GM12864 (cell line): ENCODE measurements at regions not wholly inside any gene's neighbourhood (a gene's known extent, or its start where the extent isn't known, plus 50 kb on each side); places are given as distances from the start of the nearest gene placed in this dataset.

ENCODE experiments used
- DNase-seq: peaks from one replicate; pipeline ENCODE4 v3.0.0-alpha.2; 2011; ENCODE audit warnings: low read depth
- H3K4me3 ChIP-seq: 2 replicates; pipeline ENCODE4 v1.5.1; 2011; ENCODE audit warnings: mild to moderate bottlenecking, low read depth, low read length, control low read depth
- CTCF ChIP-seq: IDR thresholded peaks from 2 replicates; pipeline ENCODE4 v1.5.1; 2011; ENCODE audit warnings: low read depth, mild to moderate bottlenecking, moderate library complexity, low read length, control low read depth, inconsistent platforms; ENCODE audit errors: missing control alignments

DNA sequence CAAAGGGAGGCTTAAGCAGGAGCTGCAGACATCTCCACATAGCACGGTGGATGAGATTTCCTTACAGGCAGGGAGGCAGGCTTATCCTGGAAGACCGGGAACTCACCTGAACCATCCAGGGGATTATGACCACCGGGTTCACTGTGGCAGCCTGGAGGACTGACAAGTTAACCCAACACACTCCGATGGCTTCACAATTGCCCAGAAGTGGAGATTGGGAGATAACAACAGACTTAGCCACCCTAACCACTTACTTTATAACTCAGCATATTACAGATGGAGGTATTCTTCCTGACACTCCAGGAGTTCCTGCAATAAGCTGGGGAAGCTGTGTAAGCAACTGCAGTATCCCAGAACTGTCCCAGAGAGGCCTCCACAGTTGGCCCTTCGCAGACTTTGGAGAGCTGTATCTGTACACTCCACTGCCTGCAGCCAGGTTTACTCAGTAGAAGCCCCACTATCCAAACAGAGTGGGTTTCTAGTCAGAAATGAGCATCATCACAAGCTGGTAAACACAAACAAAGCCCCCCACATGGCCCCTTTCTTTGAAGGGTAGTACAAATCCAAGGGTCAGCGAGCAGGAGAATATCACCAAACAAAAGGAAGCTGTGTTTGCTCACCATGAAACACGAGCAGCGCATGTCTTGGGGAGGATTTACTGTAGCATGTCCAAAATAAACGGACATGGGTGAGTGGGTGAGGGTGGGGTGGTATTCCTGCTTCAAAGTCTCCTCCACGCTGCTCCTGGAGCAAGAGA is 462.2 kb downstream of the RASEF start:
- TF ChIP-seq CTCF: no peak
- no peak for DNase-seq
- H3K4me3 ChIP-seq: no peak overlapping the region

DNA sequence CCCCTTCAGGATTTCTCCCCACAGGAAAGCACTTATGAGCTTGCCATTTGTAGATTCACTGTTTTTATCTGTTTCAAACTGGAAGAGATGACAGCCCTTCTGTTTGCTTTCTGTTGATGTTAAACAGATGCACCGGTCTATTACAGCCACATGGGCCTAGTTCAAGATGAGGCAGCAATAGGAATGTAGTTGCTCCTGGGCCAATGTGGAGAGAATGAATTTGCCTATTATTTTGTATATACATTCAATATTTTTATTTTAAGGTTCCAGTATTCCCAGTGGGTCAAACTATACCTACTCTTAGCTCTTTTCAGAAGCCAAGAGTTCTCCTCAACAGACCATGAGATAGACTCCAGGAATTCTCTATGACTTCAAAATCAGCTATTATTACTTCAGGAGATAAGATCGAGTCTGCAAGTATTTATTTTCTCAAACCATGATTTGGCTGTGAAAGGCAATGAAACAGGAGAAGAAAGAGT is 461.6 kb downstream of the RASEF start:
- H3K4me3 ChIP-seq: no peak overlapping the region
- TF ChIP-seq CTCF: no peak
- DNase-seq: no peak

- no peak for TF ChIP-seq CTCF
- no peak for DNase-seq
- H3K4me3 ChIP-seq: no peak overlapping the region
Measured at GRCh38 chr9:82604947-82605656, 457.8 kb downstream of the RASEF start.

DNA sequence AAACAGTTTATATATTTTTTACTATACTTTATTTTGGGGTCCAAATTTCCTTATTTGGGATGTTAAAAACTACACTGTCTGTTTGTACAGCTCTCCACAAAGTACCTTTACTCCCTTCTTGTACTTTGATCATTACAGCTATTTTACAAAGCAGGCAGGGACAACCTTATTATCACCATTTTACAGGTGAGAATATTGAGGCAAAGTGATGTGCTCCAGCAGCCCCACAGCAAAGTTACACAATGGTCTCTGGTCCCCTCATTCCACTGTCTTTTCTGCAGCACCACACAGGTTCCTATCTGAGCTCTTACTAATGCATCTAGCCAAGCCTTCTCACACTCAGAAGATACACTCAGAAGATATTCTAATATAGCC is 457.3 kb downstream of the RASEF start:
- no peak for TF ChIP-seq CTCF
- no peak for DNase-seq
- H3K4me3 ChIP-seq: no peak overlapping the region

GRCh38 chr9:82606071-82606470 is 456.9 kb downstream of the RASEF start:
- H3K4me3 ChIP-seq: no peak overlapping the region
- TF ChIP-seq CTCF: no peak
- no peak for DNase-seq

GRCh38 chr9:82606492-82607382 is 456.2 kb downstream of the RASEF start:
- no peak for DNase-seq
- H3K4me3 ChIP-seq: no peak overlapping the region
- peak; percentile 55 for TF ChIP-seq CTCF
